GM12892 (cell line): ENCODE measurements at regions not wholly inside any gene's neighbourhood (a gene's known extent, or its start where the extent isn't known, plus 50 kb on each side); places are given as distances from the start of the nearest gene placed in this dataset.

ENCODE experiments used
- POLR2A ChIP-seq: IDR thresholded peaks from 2 replicates; pipeline ENCODE4 v1.6.1; 2011; ENCODE audit warnings: low read depth, low read length, control low read depth
- POLR2AphosphoS5 ChIP-seq: IDR thresholded peaks from 2 replicates; pipeline ENCODE4 v1.6.1; 2011; ENCODE audit warnings: low read depth, low read length, control low read depth

DNA sequence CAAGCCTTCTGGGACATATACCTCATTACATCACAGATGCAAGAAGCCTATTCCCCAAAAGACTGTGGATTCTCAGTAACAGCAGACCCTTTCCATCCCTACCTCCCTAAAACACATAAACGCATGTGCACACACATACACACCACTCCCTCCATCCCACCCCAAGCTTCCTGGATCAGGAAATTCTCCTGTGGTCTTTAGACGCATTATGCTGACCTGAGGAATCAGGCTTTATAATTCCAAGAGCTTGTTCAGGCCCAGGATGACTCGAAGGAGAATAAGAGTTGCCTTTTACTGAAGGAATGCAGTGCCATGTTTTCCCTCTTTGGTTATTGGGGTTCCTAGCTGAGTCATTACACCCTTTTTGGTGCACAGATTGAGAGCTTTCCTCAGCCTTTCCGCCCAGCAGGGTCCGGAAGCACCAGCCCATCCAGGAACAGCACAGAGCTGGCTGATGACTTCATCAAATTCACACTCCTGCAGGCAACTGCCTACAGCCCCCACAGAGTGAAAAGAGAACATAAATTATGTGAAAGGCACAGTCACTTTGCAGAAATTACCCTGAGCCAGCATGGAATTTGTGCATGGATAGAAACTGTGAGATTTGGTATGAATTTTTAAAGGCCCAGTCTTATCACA, 385.0 kb upstream of the TRPC7 start:
- TF ChIP-seq POLR2A (no peak), POLR2AphosphoS5 (no peak)
